ENCODE measurements at regions not wholly inside any gene's neighbourhood (a gene's known extent, or its start where the extent isn't known, plus 50 kb on each side); places are given as distances from the start of the nearest gene placed in this dataset.

GRCh38 chr15:69789648-69790393 is 307.9 kb downstream of the TLE3 start:
- no peak for DNase-seq (ENCODE audit: low read depth, low spot score)

- DNase-seq (ENCODE audit: low read depth, low spot score) = no peak
These were observed 307.1 kb downstream of the TLE3 start for GRCh38 chr15:69790632-69791031.

GRCh38 chr15:69792823-69793222 is 304.9 kb downstream of the TLE3 start:
- no peak for DNase-seq (ENCODE audit: low read depth, low spot score)

- no peak for DNase-seq (ENCODE audit: low read depth, low spot score)
These were observed 304.3 kb downstream of the TLE3 start for GRCh38 chr15:69793431-69793780.

GRCh38 chr15:69793781-69794451 is 303.8 kb downstream of the TLE3 start:
- DNase-seq (ENCODE audit: low read depth, low spot score) = no peak

GRCh38 chr15:69794645-69795469 is 302.9 kb downstream of the TLE3 start:
- no peak for DNase-seq (ENCODE audit: low read depth, low spot score)

GRCh38 chr15:69795601-69796000 is 302.1 kb downstream of the TLE3 start:
- no peak for DNase-seq (ENCODE audit: low read depth, low spot score)

GRCh38 chr15:69797051-69797595 is 300.6 kb downstream of the TLE3 start:
- DNase-seq (ENCODE audit: low read depth, low spot score) = no peak

GRCh38 chr15:69797615-69798014 is 300.1 kb downstream of the TLE3 start:
- DNase-seq (ENCODE audit: low read depth, low spot score) = no peak

- DNase-seq (ENCODE audit: low read depth, low spot score) = no peak
These were observed 299.1 kb downstream of the TLE3 start for GRCh38 chr15:69798481-69799250.

- DNase-seq (ENCODE audit: low read depth, low spot score) = no peak
These were observed 296.6 kb downstream of the TLE3 start for GRCh38 chr15:69801144-69801543.

- DNase-seq (ENCODE audit: low read depth, low spot score) = no peak
These were observed 295.3 kb downstream of the TLE3 start for GRCh38 chr15:69802432-69802831.

- DNase-seq (ENCODE audit: low read depth, low spot score) = no peak
These were observed 292.9 kb downstream of the TLE3 start for GRCh38 chr15:69804786-69805185.

- no peak for DNase-seq (ENCODE audit: low read depth, low spot score)
These were observed 292.3 kb downstream of the TLE3 start for GRCh38 chr15:69805248-69805953.

GRCh38 chr15:69806287-69806915 is 291.3 kb downstream of the TLE3 start:
- DNase-seq (ENCODE audit: low read depth, low spot score) = no peak

GRCh38 chr15:69807721-69808120 is 290.0 kb downstream of the TLE3 start:
- no peak for DNase-seq (ENCODE audit: low read depth, low spot score)

- no peak for DNase-seq (ENCODE audit: low read depth, low spot score)
These were observed 289.0 kb downstream of the TLE3 start for GRCh38 chr15:69808756-69809155.

- no peak for DNase-seq (ENCODE audit: low read depth, low spot score)
These were observed 288.3 kb downstream of the TLE3 start for GRCh38 chr15:69809421-69809820.

GRCh38 chr15:69810431-69811354 is 287.0 kb downstream of the TLE3 start:
- no peak for DNase-seq (ENCODE audit: low read depth, low spot score)

Measured in activated naive CD8-positive, alpha-beta T cell treated with anti-CD3 and anti-CD28 coated beads, Interleukin-2, amount 50 U/mL, for 16 hours (primary cell).